GM12878 (cell line): ENCODE measurements at regions not wholly inside any gene's neighbourhood (a gene's known extent, or its start where the extent isn't known, plus 50 kb on each side); places are given as distances from the start of the nearest gene placed in this dataset.

ENCODE experiments used
- TBL1XR1 ChIP-seq: IDR thresholded peaks from 2 replicates; pipeline ENCODE4 v1.6.1; 2012; ENCODE audit warnings: low read depth, low read length, improper control_type of control experiment
- TF ChIP-seq, protein P1 (sequence below), 3 experiments: IDR thresholded peaks in 2 of 3; conservative IDR thresholded peaks in 1 of 3; 2 replicates each; pipeline ENCODE4 v1.5.1; 2011; ENCODE audit warnings: low read depth in 3 of 3, low read length in 3 of 3, mild to moderate bottlenecking in 3 of 3, control low read depth in 2 of 3, moderate library complexity in 2 of 3, inconsistent platforms in 1 of 3, mixed read lengths in 1 of 3; ENCODE audit not compliant: control insufficient read depth in 2 of 3, insufficient read depth in 1 of 3; ENCODE audit errors: extremely low read depth in 1 of 3

GRCh38 chr5:13503017-13503416, 441.5 kb downstream of the DNAH5 start:
- TF ChIP-seq TBL1XR1: no peak
- TF ChIP-seq, protein P1, sequence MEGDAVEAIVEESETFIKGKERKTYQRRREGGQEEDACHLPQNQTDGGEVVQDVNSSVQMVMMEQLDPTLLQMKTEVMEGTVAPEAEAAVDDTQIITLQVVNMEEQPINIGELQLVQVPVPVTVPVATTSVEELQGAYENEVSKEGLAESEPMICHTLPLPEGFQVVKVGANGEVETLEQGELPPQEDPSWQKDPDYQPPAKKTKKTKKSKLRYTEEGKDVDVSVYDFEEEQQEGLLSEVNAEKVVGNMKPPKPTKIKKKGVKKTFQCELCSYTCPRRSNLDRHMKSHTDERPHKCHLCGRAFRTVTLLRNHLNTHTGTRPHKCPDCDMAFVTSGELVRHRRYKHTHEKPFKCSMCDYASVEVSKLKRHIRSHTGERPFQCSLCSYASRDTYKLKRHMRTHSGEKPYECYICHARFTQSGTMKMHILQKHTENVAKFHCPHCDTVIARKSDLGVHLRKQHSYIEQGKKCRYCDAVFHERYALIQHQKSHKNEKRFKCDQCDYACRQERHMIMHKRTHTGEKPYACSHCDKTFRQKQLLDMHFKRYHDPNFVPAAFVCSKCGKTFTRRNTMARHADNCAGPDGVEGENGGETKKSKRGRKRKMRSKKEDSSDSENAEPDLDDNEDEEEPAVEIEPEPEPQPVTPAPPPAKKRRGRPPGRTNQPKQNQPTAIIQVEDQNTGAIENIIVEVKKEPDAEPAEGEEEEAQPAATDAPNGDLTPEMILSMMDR (IDR thresholded peaks at IDR 0.05 in 2 of 3, conservative IDR thresholded peaks at IDR 0.05 in 1 of 3; ENCODE audit: control insufficient read depth in 2 of 3, extremely low read depth in 1 of 3, insufficient read depth in 1 of 3, low read depth in 3 of 3, low read length in 3 of 3): no peak
